HS-5 (cell line): ENCODE measurements at regions not wholly inside any gene's neighbourhood (a gene's known extent, or its start where the extent isn't known, plus 50 kb on each side); places are given as distances from the start of the nearest gene placed in this dataset.

Experiments
- DNase-seq: peaks from one replicate; pipeline ENCODE4 v3.0.0-alpha.2; 2012; ENCODE audit warnings: low read depth

DNA sequence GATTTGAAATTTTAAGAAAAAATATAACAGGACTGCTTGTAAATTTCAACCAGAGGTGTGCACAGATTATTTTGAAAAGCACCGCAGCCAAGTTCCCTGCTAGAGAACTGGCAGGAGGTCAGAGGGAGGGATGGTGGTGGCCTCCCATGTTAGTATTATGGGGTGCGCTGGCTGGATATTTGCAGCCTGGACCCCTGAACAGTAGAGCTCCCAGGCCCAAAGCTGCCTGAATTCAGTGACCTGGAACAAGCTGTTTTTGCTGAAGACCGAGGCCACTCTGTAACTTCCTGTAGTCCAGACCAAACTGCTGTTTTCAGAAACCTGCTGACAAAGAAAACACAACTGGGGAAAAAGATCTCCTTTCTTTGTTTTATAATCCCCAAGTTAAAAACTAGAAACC lies 314.3 kb downstream of the TNS1 start:
- no peak for DNase-seq

- no peak for DNase-seq
Measured at GRCh38 chr2:217687771-217688170, 315.0 kb downstream of the TNS1 start.

GRCh38 chr2:217685255-217685605 lies 317.6 kb downstream of the TNS1 start:
- DNase-seq, result peak; percentile 75

- DNase-seq, result no peak
Measured at GRCh38 chr2:217684431-217685254, 318.2 kb downstream of the TNS1 start.

DNA sequence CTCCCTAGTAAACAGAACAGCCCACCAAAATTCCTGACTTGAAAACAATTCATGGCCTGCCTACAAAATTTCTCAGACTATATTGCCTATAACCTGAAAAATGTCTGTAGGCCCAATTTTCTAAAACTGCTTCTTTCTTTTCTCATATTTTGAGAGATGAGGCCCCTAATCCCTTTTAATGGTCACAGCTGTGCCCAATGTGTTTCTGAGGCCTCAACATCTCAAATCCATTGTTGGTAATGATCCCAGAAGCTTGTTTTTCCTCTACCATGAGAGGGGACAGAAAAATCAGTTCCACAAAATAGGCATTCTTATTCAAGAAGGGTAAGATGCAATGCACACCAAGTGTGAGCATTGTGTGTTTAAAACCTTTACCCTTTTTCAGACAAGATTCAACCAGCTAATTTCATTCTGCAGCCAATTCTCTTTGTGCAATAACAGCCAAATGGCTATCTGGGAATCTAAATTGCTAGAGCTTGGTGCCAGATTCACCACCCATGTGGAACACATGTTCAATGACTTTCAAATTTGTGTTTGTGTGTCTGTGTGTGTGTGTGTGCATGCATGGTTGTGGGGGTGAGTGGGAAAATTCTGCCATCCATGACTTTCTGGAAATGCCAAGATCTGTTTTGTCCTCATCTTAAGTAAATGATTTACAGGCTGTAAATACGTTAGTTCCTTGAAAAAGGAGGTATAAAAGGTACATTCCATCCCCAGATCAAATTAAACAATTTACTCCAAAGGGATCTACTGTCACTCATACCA lies 319.5 kb downstream of the TNS1 start:
- DNase-seq, result no peak

- DNase-seq, result no peak
Measured at GRCh38 chr2:217681791-217682190, 321.0 kb downstream of the TNS1 start.

DNA sequence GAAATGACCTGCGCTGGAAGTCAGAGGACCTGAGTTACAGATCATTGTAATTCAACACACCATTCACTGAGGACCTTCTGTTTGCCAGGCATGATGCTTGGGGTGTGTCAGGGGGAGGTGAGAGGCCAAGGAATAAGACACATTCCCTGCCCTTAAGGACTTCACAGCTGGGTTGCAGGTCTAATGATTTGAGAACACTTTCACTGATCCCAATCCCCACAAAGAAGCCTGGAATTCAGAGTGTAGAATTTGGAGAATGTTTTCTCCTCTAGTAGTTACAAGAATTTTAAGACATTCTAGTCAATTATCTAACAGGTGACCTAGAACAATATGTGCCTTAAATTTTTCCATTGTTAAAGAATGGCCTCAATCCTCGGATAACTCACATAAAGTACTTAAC lies 322.4 kb downstream of the TNS1 start:
- DNase-seq, result no peak

DNA sequence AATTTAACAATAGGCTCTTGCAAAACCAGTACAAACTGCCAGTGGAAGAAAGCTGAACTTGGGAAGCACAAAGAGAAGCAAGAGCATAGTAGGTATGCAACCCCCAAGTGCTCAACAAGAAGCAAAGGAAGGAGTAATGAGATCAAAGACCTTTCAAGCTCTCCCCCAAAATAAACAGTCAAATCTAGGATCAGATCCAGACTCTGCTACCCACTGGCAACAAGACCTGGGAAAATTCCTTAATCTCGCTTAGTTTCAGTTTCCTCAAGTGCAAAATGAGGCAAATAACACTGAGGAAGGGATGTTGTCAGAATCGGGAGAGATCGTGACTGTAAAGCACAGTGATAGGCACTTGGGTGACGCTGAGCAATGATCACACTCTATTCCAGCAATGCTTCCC lies 329.2 kb downstream of the TNS1 start:
- no peak for DNase-seq

DNA sequence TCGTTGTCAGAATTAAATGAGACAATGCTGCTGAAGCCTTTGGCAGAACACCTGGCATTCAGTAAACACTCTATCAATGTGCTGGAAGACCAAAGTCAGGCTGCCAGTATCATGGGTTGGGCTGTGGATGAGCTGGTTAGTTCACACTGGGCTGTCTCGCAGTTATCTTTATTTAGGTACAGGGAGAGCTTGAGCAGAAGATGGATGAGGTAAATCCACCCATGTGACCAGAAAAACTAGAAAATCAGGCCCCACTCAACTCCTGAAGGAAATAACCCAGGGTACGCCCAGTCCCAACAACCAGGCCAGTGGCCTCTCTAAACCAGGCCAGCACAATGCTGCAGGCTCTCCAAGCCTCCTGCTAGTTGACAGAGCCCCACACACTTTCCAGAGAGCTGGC lies 330.3 kb downstream of the TNS1 start:
- no peak for DNase-seq

GRCh38 chr2:217671871-217672270 lies 330.9 kb downstream of the TNS1 start:
- DNase-seq, result no peak

DNA sequence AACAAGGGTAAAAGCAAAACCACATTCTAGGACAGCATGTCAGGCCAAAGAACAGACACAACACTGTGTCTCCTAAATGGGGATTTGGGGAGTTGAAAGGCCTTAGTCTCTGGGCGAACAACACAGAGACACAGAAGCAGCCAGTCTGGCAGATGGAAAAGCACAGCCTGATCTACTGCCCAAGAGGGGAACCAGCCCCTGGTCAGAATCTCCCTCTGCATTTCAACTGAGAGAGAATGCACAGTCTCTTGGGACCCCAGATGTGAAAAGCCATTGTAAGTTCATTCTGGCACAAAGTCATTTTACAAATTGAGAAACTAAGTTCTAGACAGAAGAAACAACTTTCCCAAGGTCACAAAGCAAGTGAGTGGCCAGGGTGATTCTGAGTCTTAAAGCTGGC lies 331.7 kb downstream of the TNS1 start:
- DNase-seq, result no peak

GRCh38 chr2:217669831-217670230 lies 333.0 kb downstream of the TNS1 start:
- DNase-seq, result no peak

- no peak for DNase-seq
Measured at GRCh38 chr2:217667512-217667911, 335.3 kb downstream of the TNS1 start.

DNA sequence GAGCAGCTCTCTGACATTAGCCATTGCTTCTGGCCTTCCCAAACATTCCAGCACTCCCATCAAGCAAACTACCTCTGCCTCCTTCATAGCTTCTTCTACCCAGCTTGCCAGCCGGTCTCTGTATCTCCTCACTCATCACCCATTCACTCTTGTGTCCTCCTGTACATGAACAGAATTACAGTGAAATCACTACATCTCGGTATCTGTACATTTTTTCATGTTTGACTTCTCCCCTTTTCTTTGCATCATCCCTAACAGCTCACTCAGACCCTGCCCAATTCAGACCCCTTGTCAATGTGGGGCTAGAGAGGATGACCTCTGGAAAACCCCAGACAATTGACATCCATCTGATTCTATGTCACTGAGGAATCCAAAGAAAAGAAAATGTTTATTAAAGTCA lies 335.8 kb downstream of the TNS1 start:
- no peak for DNase-seq

- DNase-seq, result no peak
Measured at GRCh38 chr2:217666338-217666737, 336.5 kb downstream of the TNS1 start.

GRCh38 chr2:217664761-217665160 lies 338.0 kb downstream of the TNS1 start:
- no peak for DNase-seq

- peak; percentile 33 for DNase-seq
Measured at GRCh38 chr2:217662984-217663602, 339.7 kb downstream of the TNS1 start.

DNA sequence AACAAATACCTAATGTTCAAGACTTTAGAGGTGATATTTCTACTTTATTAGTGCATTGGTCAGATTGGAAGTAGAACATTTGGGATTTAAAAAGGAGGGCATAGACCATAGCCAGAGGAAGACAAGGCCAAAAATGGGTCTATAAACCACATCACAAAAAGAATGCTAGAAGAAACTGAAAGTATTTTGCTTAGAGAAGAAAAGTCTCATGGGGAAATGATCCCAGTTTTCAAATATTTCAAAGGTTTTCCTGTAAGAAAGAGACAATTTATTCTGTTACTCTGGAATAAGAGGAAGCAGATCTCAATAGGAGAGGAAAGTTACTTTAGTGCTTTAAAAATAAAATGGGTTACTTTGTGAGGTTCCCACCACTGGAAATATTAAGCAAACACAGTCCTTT lies 341.4 kb downstream of the TNS1 start:
- DNase-seq, result no peak

DNA sequence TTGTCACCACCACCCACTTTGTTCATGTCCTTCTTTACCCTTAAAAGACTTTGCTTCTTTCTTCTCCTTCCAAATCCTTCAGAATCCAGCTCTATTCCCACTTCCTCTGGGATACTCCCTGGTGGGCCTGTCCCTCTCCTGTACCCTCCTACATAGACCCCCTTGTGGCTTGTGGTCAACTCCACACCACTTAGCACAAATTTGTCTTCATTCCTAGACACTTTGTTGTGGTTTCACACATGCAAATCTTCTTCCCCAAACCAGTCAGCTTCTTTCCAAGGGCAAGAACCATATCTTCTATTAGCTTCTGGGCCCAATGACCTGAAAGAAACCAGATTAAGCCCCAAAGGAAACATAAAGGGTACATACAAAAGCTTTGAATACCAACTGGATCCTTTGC lies 342.4 kb downstream of the TNS1 start:
- no peak for DNase-seq

GRCh38 chr2:217658806-217659205 lies 344.0 kb downstream of the TNS1 start:
- DNase-seq, result no peak

- DNase-seq, result no peak
Measured at GRCh38 chr2:217657252-217657651, 345.5 kb downstream of the TNS1 start.

- DNase-seq, result no peak
Measured at GRCh38 chr2:217656316-217656715, 346.5 kb downstream of the TNS1 start.

DNA sequence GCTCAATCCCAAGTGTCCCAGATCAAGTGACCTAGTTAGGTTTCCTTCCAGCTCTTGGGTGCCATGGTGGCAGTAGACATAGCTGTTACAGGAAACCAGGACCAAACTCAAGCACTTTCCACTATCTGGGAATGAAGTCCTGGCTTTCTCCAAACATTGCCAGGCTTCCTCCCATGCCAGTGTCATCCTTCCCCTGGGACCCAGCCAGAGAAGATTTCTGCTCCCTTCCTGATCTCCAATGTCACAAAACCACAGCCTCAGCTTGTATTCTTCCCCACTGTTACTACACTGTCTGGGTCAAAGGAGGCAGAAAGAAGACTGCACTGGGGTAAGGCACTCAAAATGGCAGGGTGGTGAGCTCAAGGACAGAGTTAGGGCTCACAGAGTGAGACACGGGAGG lies 347.1 kb downstream of the TNS1 start:
- DNase-seq, result no peak
